Adipocyte (in vitro differentiated cells): ENCODE measurements at regions not wholly inside any gene's neighbourhood (a gene's known extent, or its start where the extent isn't known, plus 50 kb on each side); places are given as distances from the start of the nearest gene placed in this dataset.

ENCODE experiments used
- DNase-seq: peaks from one replicate; pipeline ENCODE4 v3.0.0-alpha.2; 2015; ENCODE audit warnings: low read depth
- H3K27me3 ChIP-seq: replicated peaks from 2 replicates; pipeline ENCODE4 v1.7.0; 2013; ENCODE audit warnings: mild to moderate bottlenecking, low read length, moderate library complexity; ENCODE audit not compliant: control insufficient read depth, insufficient read depth
- H3K36me3 ChIP-seq: 2 replicates; pipeline ENCODE4 v1.7.0; 2013; ENCODE audit warnings: low read length, mild to moderate bottlenecking, moderate library complexity; ENCODE audit not compliant: control insufficient read depth, insufficient read depth, severe bottlenecking
- H3K4me1 ChIP-seq: 2 replicates; pipeline ENCODE4 v1.7.0; 2013; ENCODE audit warnings: mild to moderate bottlenecking, low read length, moderate library complexity; ENCODE audit not compliant: control insufficient read depth, insufficient read depth
- H3K4me3 ChIP-seq: 2 replicates; pipeline ENCODE4 v1.7.0; 2013; ENCODE audit warnings: mild to moderate bottlenecking, low read length, moderate library complexity
- H3K9ac ChIP-seq: 2 replicates; pipeline ENCODE4 v1.7.0; 2013; ENCODE audit warnings: mild to moderate bottlenecking, low read length, moderate library complexity
- H3K9me3 ChIP-seq: 2 replicates; pipeline ENCODE4 v1.7.0; 2013; ENCODE audit warnings: mild to moderate bottlenecking, low read length, moderate library complexity; ENCODE audit not compliant: control insufficient read depth

DNA sequence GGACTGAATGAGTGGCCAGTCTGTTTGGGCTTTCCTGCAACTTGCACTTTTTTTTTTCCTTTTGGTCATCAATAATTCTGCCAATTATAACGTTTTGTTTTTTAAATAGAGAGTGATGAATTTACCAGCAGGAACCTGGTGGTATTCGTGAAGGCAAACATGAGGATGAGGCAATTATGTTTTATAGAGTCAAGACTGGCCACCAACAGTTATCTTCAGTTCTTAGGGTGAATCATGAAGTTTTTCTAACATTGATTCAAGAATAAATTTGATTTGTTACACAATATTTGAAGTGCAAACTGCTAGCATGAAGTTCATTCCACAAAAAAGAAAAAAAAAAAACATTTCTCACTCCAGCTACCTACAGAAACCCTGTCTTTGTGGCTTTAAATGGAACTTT lies 244.5 kb downstream of the SPRY2 start:
- H3K4me1 ChIP-seq, result peaks cover 13% of the 10 kb centered on the region
- H3K4me3 ChIP-seq, result no peak overlapping the region
- DNase-seq, result no peak
- no peaks in the 10 kb centered on the region for H3K27me3 ChIP-seq
- H3K9ac ChIP-seq, result no peak overlapping the region
- no peaks in the 10 kb centered on the region for H3K36me3 ChIP-seq
- no peaks in the 10 kb centered on the region for H3K9me3 ChIP-seq

DNA sequence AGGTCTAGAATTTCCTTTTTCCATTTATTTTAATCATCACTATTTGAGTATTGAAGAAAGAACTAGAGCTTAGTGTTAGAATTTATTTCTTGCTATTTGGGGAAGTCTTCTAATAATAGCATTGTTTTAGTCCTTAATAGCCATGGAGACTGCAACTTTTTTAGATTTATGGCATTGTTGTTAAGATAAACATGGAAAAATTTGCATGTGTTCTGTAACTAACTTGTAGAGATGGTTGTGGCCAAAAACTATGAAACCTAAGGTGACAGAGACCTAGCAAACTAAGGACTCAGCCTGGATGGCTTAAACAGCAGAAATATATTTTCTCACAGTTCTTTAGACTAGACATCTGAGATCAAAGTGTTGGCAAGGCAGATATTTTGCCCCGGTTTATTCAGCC lies 246.4 kb downstream of the SPRY2 start:
- no peaks in the 10 kb centered on the region for H3K27me3 ChIP-seq
- no peak overlapping the region for H3K9ac ChIP-seq
- DNase-seq, result no peak
- peaks cover 4% of the 10 kb centered on the region for H3K4me1 ChIP-seq
- no peaks in the 10 kb centered on the region for H3K36me3 ChIP-seq
- no peaks in the 10 kb centered on the region for H3K9me3 ChIP-seq
- H3K4me3 ChIP-seq, result no peak overlapping the region

DNA sequence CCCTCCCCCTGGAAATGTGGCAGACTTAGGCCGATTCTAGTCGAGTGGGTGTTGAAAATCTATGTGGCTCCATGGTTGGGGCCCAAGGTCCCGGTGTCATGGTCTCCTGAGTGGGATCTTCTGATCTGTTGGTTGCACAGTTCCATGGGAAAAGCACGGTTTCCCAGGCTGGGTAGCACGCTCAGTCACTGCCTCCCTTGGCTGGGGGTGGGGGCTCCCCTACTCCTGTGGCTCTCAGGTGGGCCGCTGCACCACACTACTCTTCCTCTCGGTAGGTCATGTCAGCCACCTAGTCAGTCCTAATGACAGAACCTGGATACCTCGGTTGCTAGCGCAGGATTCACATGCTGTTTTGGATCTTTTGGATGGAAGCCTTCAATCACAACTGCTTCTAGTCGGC lies 247.0 kb downstream of the SPRY2 start:
- Histone ChIP-seq H3K9ac (no peak overlapping the region), H3K36me3 (no peaks in the 10 kb centered on the region), H3K4me3 (no peak overlapping the region), H3K9me3 (no peaks in the 10 kb centered on the region), H3K4me1 (peaks cover 4% of the 10 kb centered on the region), H3K27me3 (no peaks in the 10 kb centered on the region)
- no peak for DNase-seq

DNA sequence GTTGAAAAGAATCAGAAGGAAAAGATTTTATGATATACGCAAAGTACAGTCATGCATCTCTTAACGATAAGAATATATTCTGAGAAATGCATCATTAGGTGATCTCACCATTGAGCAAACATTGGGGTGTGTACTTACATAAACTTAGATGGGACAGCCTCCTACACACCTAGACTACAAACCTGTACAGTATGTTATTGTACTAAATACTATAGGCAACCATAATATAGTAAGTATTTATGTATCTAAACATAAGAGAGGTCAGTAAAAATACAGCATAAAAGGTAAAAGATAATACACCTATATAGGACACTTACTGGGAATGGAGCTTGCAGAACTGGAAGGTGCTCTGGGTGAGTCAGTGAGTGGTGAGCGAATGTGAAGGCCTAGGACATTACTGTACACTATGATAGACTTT lies 254.6 kb downstream of the SPRY2 start:
- no peaks in the 10 kb centered on the region for H3K9me3 ChIP-seq
- H3K4me3 ChIP-seq, result no peak overlapping the region
- no peak overlapping the region for H3K9ac ChIP-seq
- H3K4me1 ChIP-seq, result peaks cover 27% of the 10 kb centered on the region
- DNase-seq, result no peak
- H3K27me3 ChIP-seq, result no peaks in the 10 kb centered on the region
- H3K36me3 ChIP-seq, result no peaks in the 10 kb centered on the region

DNA sequence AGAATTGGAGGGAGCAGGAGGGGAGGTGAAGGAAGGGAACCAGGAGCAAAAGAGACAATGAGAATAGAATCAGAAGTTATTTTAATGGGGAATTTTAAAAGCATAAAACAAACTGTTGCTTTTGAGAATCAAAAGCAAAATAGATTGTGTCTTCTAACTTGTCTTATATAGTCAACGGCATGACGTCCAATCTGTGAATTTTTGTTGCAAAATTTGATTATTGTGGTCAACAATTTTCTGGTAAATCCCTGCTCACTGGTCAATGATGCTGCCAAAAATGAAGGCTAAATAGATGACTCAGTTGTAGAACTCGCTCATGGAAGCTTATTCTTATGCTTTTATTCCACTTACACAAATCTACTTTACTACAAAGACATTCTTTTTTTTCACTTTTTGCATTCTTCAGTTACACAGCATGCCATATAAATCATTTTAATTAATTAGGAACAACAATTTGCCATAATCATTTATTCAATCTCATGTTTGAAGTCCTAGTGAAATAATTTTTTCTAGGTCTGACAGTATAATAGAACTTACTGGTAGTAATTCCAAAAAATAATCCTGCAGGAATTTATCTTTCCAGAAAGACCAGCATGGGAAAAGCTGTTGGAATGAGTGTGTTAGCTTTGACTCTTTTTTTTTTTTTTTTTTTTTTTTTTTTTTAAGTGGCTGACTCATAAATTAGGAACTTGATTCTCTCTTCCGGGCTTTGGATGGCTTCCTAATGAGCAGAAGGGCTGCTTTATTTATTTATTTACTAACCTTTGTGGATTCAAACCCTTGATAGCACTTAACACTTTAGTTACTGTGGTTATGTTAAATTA lies 256.9 kb downstream of the SPRY2 start:
- peaks cover 27% of the 10 kb centered on the region for H3K4me1 ChIP-seq
- H3K4me3 ChIP-seq, result peak overlapping the region; percentile 76
- H3K9ac ChIP-seq, result peak overlapping the region; percentile 83
- no peaks in the 10 kb centered on the region for H3K9me3 ChIP-seq
- peak; percentile 94 for DNase-seq
- no peaks in the 10 kb centered on the region for H3K36me3 ChIP-seq
- no peaks in the 10 kb centered on the region for H3K27me3 ChIP-seq

DNA sequence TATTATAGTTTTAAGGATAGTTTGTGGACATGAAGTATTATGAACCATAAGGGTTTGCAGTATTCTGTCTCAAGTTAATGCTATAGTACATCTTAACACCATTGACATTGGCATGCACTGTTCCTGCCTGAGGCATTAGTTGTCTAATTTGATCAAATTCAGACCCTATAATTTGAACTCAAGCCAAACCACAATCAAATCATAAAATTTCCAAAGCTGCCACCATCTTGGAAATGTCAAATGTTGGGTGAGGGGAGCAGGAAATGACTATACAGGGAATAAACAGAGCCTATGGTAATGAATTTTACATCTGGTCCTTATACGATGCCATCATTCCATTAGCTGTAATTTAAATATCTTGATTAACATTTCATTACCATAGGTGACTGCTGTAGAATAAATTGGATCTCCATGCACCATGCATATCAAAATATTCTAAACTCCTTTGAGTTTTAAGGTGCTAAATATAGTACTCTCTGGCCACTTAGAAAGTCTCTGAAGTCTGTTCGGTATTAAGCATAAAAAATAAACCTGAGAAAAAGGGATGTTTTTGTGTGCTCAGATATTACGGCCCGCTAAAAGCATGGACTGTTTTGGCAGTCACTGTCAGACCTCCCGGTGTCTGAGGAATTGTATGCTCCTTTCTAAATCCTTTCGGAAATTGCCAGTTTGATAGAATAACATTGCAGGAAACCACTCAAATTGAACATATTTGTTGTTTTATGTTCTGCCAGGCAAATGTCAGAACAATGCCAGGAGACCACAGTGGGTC lies 257.7 kb downstream of the SPRY2 start:
- H3K27me3 ChIP-seq, result no peaks in the 10 kb centered on the region

DNA sequence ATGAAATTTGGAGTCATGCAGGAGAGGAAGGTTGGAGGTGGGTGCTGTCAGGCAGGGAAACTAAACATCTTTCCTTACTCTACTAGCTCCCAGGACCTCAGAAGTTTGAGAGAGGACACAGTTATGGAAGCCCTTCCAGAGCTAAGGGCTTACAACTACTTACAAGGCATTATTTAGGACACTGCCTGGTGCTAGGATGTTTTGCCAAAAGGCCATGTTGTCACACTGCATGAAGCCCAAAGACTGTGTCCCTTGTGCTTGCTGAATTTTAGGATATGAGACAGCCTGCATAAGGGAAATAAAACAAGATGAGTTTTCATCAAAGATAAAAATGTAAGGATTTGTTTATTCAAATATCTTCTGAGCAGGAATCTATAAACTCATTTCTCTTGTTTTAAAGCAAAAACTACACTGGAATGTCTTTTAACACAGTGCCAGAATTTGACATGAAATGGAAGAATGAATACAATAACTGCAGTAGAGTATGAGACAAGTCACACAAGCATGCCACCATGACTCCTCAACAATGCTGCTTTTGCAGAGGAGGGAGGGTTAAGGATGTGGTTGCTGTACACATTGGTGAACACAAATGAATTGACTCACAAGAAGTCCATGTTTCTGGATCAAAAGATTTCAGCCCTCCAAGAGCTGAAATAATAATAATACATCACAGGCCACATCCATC lies 258.4 kb downstream of the SPRY2 start:
- Histone ChIP-seq H3K4me1 (peaks cover 27% of the 10 kb centered on the region), H3K4me3 (peak overlapping the region; percentile 76), H3K9me3 (no peaks in the 10 kb centered on the region), H3K9ac (no peak overlapping the region), H3K36me3 (no peaks in the 10 kb centered on the region), H3K27me3 (no peaks in the 10 kb centered on the region)
- DNase-seq, result peak; percentile 40

More for the DNA sequence above, 257.7 kb downstream of the SPRY2 start:
- Histone ChIP-seq H3K36me3 (no peaks in the 10 kb centered on the region), H3K4me3 (peak overlapping the region; percentile 76), H3K4me1 (peaks cover 27% of the 10 kb centered on the region), H3K9me3 (no peaks in the 10 kb centered on the region), H3K9ac (peak overlapping the region; percentile 83)
- peak; percentile 67 for DNase-seq

DNA sequence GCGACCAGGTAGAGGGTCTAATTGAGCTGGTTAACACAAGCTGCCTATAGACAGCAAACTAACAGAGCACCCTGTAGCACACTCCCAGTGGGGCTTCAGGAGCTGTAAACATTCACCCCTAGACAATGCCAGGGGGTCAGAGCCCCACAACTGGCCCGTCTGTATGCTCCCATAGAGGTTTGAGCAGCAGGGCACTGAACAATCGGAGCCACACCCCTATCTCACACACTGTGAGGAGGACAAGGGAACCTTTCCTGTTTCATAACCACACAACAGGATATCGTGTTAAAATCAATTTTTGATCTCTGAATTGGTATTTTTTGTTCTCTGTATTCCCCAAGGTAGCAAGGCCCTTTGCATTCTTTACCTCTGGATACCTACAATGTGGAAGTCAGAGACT lies 266.1 kb downstream of the SPRY2 start:
- H3K9ac ChIP-seq, result no peak overlapping the region
- no peak for DNase-seq
- no peaks in the 10 kb centered on the region for H3K27me3 ChIP-seq
- no peaks in the 10 kb centered on the region for H3K9me3 ChIP-seq
- no peaks in the 10 kb centered on the region for H3K36me3 ChIP-seq
- no peak overlapping the region for H3K4me3 ChIP-seq
- no peaks in the 10 kb centered on the region for H3K4me1 ChIP-seq

DNA sequence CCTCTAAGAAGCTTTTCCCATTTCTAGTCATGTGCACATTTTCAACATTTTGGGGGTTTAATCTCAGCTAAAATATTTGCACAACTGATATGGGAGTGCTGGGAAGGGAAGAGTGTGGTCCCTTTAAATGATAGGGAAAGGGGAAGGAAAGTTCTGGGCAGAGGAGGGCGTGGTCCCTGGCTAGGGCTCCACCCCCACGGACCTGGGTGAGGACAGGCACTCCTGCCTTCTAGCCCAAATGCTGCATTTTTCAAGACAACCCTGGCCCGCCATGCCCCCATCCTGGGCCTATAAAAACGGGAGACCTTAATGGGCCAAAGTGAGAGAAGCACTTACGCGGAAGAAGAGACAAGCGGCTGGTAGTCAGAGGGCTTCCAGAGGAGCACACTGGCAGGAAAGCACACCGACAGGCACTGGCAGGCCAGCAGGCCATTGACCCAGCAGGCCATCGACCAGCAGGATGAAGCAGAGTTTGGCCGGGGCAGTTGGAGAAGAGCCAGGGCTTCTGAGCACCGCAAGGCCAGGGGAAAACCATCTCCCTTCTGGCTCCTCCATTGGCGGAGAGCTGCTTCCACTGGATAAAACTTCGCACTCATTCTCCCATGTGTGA lies 266.7 kb downstream of the SPRY2 start:
- Histone ChIP-seq H3K27me3 (no peaks in the 10 kb centered on the region), H3K9ac (no peak overlapping the region), H3K4me1 (no peaks in the 10 kb centered on the region), H3K4me3 (no peak overlapping the region), H3K9me3 (no peaks in the 10 kb centered on the region), H3K36me3 (no peaks in the 10 kb centered on the region)
- no peak for DNase-seq

DNA sequence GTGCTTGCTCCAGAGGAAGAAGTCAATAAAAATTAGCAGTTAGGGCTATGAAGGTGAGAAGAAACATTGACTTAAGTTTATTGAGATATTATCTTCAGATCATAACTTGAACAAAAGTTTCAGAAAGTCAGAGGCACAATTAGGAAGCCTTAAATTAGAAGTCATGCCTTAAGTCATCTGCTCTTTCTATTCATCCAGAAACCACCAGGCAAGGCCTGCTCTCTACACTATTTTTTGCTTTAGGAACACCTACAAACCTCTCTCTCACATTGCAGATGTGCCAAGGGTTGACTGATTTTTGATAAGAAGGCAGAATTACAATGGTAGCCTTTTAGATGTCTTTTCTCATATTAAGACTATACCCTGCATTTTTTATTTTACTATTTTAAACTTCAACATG lies 268.7 kb downstream of the SPRY2 start:
- H3K4me1 ChIP-seq, result no peaks in the 10 kb centered on the region
- no peaks in the 10 kb centered on the region for H3K27me3 ChIP-seq
- H3K36me3 ChIP-seq, result no peaks in the 10 kb centered on the region
- no peaks in the 10 kb centered on the region for H3K9me3 ChIP-seq
- DNase-seq, result no peak
- H3K4me3 ChIP-seq, result no peak overlapping the region
- no peak overlapping the region for H3K9ac ChIP-seq
